ENCODE measurements at regions not wholly inside any gene's neighbourhood (a gene's known extent, or its start where the extent isn't known, plus 50 kb on each side); places are given as distances from the start of the nearest gene placed in this dataset.

DNA sequence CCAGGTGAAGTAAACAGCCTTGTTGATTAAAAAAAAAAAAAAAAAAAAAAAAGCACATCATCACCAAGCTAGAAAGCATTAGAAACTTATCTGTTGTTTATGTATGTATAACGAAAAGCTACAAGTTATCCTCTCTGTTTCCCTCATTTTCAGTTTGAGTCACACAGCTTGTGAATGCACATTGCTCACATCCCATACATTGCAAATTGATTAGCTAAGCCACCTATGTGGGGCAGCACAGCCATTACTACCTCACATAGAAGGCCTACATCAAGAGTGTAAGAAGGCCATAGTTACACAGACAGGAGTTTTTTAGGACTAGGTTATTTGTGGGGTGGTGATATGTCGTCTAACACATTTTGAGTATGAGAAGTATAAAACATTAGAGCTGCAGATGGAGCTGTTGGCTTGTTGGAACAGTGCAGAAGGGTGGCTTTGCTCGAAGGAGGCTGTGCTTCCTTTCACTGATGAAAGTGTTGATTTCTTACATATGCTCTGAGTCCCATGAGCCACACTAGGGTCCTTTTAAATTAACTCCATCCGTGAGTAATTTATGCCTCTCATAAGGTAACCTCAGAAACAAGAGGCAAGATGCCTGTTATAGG, 431.6 kb downstream of the GABRG1 start:
- no peak for DNase-seq (ENCODE audit: low read depth in 1 of 2, low spot score in 1 of 2)
- no peaks in the 10 kb centered on the region for H3K27me3 ChIP-seq (ENCODE audit: insufficient read depth, poor library complexity, severe bottlenecking)
- no peak overlapping the region for H3K27ac ChIP-seq (replicated peaks)
- no peak for TF ChIP-seq GABPA (IDR thresholded peaks at IDR 0.05; ENCODE audit: low read depth)
- TF ChIP-seq SPI1 (IDR thresholded peaks at IDR 0.05; ENCODE audit: borderline replicate concordance, low read depth), result no peak
- TF ChIP-seq, protein P1, sequence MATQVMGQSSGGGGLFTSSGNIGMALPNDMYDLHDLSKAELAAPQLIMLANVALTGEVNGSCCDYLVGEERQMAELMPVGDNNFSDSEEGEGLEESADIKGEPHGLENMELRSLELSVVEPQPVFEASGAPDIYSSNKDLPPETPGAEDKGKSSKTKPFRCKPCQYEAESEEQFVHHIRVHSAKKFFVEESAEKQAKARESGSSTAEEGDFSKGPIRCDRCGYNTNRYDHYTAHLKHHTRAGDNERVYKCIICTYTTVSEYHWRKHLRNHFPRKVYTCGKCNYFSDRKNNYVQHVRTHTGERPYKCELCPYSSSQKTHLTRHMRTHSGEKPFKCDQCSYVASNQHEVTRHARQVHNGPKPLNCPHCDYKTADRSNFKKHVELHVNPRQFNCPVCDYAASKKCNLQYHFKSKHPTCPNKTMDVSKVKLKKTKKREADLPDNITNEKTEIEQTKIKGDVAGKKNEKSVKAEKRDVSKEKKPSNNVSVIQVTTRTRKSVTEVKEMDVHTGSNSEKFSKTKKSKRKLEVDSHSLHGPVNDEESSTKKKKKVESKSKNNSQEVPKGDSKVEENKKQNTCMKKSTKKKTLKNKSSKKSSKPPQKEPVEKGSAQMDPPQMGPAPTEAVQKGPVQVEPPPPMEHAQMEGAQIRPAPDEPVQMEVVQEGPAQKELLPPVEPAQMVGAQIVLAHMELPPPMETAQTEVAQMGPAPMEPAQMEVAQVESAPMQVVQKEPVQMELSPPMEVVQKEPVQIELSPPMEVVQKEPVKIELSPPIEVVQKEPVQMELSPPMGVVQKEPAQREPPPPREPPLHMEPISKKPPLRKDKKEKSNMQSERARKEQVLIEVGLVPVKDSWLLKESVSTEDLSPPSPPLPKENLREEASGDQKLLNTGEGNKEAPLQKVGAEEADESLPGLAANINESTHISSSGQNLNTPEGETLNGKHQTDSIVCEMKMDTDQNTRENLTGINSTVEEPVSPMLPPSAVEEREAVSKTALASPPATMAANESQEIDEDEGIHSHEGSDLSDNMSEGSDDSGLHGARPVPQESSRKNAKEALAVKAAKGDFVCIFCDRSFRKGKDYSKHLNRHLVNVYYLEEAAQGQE (IDR thresholded peaks at IDR 0.05; ENCODE audit: insufficient replicate concordance, low read depth), result no peak
- TF ChIP-seq, protein P2, sequence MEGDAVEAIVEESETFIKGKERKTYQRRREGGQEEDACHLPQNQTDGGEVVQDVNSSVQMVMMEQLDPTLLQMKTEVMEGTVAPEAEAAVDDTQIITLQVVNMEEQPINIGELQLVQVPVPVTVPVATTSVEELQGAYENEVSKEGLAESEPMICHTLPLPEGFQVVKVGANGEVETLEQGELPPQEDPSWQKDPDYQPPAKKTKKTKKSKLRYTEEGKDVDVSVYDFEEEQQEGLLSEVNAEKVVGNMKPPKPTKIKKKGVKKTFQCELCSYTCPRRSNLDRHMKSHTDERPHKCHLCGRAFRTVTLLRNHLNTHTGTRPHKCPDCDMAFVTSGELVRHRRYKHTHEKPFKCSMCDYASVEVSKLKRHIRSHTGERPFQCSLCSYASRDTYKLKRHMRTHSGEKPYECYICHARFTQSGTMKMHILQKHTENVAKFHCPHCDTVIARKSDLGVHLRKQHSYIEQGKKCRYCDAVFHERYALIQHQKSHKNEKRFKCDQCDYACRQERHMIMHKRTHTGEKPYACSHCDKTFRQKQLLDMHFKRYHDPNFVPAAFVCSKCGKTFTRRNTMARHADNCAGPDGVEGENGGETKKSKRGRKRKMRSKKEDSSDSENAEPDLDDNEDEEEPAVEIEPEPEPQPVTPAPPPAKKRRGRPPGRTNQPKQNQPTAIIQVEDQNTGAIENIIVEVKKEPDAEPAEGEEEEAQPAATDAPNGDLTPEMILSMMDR (IDR thresholded peaks at IDR 0.05; ENCODE audit: insufficient read depth, low read length), result no peak
- TF ChIP-seq POLR2AphosphoS5 (IDR thresholded peaks at IDR 0.05; ENCODE audit: low read depth), result no peak
- no peak overlapping the region for H3K4me3 ChIP-seq (replicated peaks; ENCODE audit: insufficient read depth, low read length)

DNA sequence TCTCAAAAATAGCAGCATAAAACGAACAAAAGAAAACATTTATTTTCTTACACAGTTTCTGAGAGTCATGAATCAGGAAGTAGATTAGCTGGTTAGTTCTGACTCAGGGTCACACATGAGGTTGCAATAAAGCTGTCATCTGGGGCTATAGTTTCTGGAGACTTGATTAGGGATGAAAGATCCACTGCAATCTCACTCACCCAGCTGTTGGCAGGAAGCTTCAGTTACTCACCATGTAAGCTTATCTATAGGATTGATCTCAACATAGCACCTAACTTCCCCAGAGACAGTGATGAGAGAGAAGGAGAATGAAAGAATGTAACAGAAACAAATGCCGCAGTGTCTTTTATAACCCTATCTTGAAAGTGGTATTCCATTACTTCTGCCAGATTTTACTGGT, 435.5 kb downstream of the GABRG1 start:
- no peaks in the 10 kb centered on the region for H3K27me3 ChIP-seq (ENCODE audit: insufficient read depth, poor library complexity, severe bottlenecking)
- TF ChIP-seq, protein P2 (IDR thresholded peaks at IDR 0.05; ENCODE audit: insufficient read depth, low read length), result no peak
- TF ChIP-seq SPI1 (IDR thresholded peaks at IDR 0.05; ENCODE audit: borderline replicate concordance, low read depth) (no peak), POLR2AphosphoS5 (IDR thresholded peaks at IDR 0.05; ENCODE audit: low read depth) (no peak), GABPA (IDR thresholded peaks at IDR 0.05; ENCODE audit: low read depth) (no peak)
- TF ChIP-seq, protein P1 (IDR thresholded peaks at IDR 0.05; ENCODE audit: insufficient replicate concordance, low read depth), result no peak
- no peak overlapping the region for H3K4me3 ChIP-seq (replicated peaks; ENCODE audit: insufficient read depth, low read length)
- no peak overlapping the region for H3K27ac ChIP-seq (replicated peaks)
- no peak for DNase-seq (ENCODE audit: low read depth in 1 of 2, low spot score in 1 of 2)

DNA sequence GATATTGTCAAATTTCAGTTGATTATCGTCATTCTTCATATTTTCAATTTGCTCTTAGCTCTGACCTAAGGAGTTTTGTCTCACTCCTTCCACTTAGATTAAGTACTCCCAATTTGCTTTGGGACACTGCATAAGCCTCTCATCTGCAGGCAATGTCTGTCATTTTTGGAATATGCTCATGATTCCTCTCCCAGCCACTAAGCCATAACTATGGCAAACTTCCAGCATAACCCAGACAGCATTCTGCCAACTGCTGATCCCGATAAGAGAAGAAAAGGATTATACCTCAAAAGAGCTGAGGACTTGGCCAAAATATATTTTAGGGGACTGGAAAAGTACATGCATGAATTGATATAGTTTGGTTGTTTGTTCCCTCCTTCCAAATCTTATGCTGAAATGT, 444.4 kb downstream of the GABRG1 start:
- H3K27ac ChIP-seq (replicated peaks), result no peak overlapping the region
- no peaks in the 10 kb centered on the region for H3K27me3 ChIP-seq (ENCODE audit: insufficient read depth, poor library complexity, severe bottlenecking)
- no peak overlapping the region for H3K4me3 ChIP-seq (replicated peaks; ENCODE audit: insufficient read depth, low read length)
- no peak for TF ChIP-seq SPI1 (IDR thresholded peaks at IDR 0.05; ENCODE audit: borderline replicate concordance, low read depth)
- TF ChIP-seq GABPA (IDR thresholded peaks at IDR 0.05; ENCODE audit: low read depth), result no peak
- TF ChIP-seq, protein P2 (IDR thresholded peaks at IDR 0.05; ENCODE audit: insufficient read depth, low read length), result no peak
- no peak for DNase-seq (ENCODE audit: low read depth in 1 of 2, low spot score in 1 of 2)

DNA sequence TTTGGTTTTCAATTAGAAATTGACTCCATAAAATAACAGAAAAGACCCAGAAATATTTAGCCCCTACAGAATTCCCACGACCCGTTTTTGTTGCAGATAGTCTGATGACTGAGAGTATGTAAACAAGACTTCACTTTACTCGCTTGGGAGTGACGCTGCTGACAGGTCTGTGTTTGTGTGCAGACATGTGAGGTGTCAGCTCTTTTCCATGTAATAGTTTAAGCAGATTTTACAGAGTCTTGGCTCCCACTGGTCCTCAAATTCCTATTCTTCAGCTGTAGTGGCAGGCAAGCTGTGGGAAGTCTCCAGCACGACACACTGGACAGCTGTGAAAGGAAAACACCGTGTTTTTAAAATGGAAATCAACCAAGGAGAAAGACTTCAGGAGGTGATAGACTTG, 455.7 kb downstream of the GABRG1 start:
- no peaks in the 10 kb centered on the region for H3K27me3 ChIP-seq (ENCODE audit: insufficient read depth, poor library complexity, severe bottlenecking)
- no peak overlapping the region for H3K4me3 ChIP-seq (replicated peaks; ENCODE audit: insufficient read depth, low read length)
- DNase-seq (ENCODE audit: low read depth in 1 of 2, low spot score in 1 of 2), result no peak
- no peak overlapping the region for H3K27ac ChIP-seq (replicated peaks)
- TF ChIP-seq POLR2AphosphoS5 (IDR thresholded peaks at IDR 0.05; ENCODE audit: low read depth) (no peak), SPI1 (IDR thresholded peaks at IDR 0.05; ENCODE audit: borderline replicate concordance, low read depth) (no peak), GABPA (IDR thresholded peaks at IDR 0.05; ENCODE audit: low read depth) (no peak)
- TF ChIP-seq, protein P2 (IDR thresholded peaks at IDR 0.05; ENCODE audit: insufficient read depth, low read length), result no peak
- TF ChIP-seq, protein P1 (IDR thresholded peaks at IDR 0.05; ENCODE audit: insufficient replicate concordance, low read depth), result no peak
